HG02642 (cell line): ENCODE measurements at regions not wholly inside any gene's neighbourhood (a gene's known extent, or its start where the extent isn't known, plus 50 kb on each side); places are given as distances from the start of the nearest gene placed in this dataset.

Experiments
- ATAC-seq: cut with Tn5 transposase; IDR thresholded peaks from one replicate; pipeline ENCODE4 v1.9.1; 2021; ENCODE audit warnings: mild to moderate bottlenecking; ENCODE audit not compliant: unreplicated experiment, poor library complexity

DNA sequence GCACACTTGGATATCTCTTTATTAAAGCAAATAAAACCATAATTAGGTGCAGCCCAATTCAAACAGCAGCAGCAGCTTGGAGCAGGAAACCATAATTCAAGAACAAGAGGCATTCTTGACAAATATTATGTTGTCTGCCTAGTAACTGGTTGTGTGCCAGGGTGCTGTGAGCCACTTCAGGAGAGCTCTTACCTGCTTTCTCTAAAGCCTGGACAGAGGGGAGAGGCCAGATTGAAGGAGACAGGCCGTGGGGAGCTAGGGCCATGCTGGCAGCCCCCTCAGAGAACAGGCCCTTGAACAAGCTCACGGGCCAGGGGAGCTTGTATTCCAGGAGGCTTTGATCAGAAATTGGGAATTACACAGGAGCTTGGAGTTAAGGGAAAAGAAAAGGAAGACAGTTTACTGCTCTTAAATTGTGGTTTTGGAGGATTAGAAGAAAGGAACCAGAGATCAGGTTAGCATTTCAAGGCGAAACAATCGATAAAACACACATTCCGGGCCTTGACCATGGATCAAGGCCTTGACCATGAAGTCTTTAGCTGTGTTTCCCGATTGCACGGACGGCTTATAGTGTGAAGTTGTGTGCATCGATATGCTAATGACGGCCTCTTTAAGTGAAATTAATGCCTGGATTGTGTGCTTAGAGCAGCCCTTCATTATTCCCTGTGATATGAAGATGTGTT, 69.8 kb upstream of the NKX2-2 start:
- ATAC-seq = no peak

- no peak for ATAC-seq
Measured at GRCh38 chr20:21577551-21577950, 63.7 kb upstream of the NKX2-2 start.

DNA sequence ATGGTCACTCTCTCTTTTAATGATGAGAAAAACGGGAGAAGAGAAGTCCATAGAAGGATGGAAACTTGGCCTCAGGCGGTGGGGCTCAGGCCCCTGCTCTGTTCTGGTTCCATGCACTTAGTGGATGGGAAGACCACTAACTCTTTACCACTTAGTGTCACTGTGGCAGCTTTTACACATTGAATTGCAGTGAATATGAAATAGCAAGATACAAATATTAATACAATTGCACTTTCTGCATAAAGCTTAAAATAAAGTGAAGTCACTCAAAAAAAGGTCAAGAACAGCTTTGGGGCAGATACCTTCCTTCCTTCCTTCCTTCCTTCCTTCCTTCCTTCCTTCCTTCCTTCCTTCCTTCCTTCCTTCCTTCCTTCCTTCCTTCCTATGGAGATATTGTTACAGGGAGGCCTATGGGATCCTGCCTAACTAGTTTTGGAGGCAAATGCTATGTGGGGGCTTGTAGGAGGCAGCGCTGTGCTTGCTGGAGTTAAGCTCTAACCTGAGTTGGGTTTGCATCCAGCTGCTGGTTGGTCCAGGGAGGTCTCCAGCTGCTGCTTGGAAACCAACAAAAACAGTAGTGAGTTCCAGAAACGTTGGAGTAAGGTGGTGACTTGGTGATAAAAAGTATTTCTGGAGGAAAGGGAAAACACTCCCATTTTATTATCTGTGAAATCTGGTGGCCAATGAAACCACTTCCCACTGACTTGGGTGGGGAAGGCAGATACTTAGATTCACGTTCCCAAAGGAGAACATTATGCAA, 62.3 kb upstream of the NKX2-2 start:
- no peak for ATAC-seq

DNA sequence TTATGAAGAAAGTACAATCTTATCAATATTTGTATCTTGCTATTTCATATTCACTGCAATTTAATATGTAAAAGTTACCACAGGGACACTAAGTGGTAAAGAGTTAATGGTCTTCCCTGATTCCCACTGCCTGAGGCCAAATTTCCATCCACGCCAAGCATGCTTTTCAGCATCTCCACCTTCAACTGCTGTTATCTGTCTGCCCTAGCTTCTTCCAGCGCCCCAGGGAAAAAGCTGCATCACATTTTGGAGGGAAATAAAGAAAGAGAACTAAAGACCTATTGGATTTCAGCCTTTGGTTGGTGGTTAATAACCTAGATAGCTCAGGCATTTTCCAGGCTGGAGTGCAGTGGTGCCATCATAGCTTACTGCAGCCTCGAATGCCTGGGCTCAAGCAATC, 61.3 kb upstream of the NKX2-2 start:
- no peak for ATAC-seq

DNA sequence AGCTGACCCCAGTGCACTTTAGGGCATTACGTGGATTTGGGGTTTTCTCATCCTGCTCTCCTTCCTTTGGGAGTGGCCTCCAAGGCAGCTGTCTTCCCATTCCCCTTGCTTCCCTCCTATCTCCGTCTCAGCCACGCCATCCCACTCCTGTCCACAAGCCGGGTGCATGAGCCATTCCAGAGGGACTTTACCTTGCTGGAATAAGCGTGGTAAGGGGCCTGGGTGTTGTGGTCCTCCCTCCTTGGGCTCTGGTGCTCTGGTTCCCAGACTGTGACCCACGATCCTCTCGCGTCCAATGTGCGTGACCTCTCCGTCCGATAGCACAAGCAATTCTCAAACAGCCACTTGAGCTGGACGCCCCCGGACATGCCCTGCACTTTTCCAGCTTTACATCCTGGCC, 60.6 kb upstream of the NKX2-2 start:
- ATAC-seq = no peak

DNA sequence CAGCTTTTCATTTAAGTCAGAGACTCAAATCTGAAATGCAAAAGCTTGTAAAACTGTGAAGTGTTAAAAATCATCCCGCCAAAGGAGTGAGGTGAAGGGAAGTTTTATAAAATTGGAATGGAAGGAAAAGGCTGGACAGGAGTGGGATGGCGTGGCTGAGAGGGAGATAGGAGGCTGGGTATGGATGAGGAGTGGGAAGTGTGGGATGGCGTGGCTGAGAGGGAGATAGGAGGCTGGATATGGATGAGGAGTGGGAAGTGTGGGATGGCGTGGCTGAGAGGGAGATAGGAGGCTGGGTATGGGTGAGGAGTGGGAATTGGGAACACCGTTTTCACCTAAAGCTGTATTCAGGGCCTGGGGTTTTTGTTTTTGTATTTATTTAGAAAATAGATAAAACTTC, 59.4 kb upstream of the NKX2-2 start:
- no peak for ATAC-seq

DNA sequence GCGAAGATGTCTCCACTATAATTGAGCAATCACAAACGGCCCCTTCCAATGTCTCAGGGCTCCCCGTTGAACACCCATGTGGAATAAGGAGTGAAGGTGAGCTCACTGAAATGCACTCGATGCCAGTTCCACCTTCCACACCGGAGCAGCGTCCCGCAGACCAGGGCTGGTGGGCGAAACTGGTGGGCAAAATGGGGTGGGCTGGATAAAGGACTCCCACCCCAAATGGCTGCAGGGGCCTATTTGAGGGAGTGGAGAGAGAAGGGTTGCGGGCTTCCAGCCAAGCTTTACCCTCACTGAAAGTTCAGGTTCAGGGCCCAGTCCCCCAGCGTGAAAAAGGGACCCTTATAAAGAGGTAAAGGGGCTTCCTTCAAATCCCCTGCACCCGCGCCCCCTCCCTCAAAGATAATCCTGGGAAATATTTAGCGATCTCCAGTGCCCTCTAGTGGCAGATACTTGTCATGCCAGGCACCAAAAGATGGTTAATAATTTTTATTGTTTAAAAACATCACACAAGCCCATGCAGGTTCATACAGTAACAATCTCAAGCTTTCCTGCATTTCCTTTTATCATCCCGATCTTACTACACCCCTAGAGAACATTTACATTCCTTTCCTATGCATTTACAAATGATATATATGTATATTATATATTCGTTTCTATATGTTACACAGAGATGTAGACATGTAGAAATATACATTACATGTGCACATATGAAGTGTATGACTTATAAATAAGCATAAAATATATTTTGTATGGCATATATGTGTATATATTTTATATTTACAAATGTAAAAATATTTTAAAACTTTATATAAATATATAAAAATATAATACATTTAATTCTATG, 58.2 kb upstream of the NKX2-2 start:
- no peak for ATAC-seq

- ATAC-seq = no peak
Measured at GRCh38 chr20:21570285-21570992, 56.6 kb upstream of the NKX2-2 start.

DNA sequence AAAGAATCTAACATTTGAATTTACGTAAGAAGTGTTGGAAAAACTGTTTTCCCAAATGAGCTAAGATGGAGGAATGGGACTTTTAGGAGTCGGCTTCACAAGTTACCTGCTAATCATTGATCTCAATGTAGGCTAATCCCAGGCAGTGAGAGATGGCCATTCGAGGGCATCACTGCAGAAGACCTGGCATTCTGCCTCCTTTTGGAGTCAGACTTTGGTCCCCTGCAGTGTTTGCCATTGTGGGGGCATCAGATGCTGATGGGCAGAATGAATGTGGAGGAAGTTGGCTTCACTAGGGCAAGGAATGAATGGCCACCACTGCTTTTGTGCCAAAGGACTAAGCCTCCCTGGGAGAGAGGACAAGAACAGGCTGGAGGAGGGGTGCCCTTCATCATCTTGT, 55.7 kb upstream of the NKX2-2 start:
- ATAC-seq = no peak

GRCh38 chr20:21564127-21564773, 50.4 kb upstream of the NKX2-2 start:
- no peak for ATAC-seq
